Breast epithelium (tissue), 3 donors: ENCODE measurements at regions not wholly inside any gene's neighbourhood (a gene's known extent, or its start where the extent isn't known, plus 50 kb on each side); places are given as distances from the start of the nearest gene placed in this dataset.

Source experiments
- CTCF ChIP-seq, 3 donors: fragments of 450-650 bp; IDR thresholded peaks; one replicate each; pipeline ENCODE4 v1.5.1; 2016 to 2017; ENCODE audit warnings: antibody characterized with exemption in 3 of 3, mild to moderate bottlenecking in 3 of 3, moderate library complexity in 3 of 3
- POLR2AphosphoS5 ChIP-seq, 3 donors: sonication (generic); formaldehyde crosslinking; IDR thresholded peaks; one replicate each; pipeline ENCODE4 v1.6.1; 2017; ENCODE audit warnings: antibody characterized with exemption in 3 of 3

GRCh38 chr18:7305416-7305815 lies 74.5 kb downstream of the LRRC30 start:
- TF ChIP-seq CTCF (IDR thresholded peaks at IDR 0.05): no peak
- no peak for TF ChIP-seq POLR2AphosphoS5 (IDR thresholded peaks at IDR 0.05)
